Spleen (tissue), 11 donors: ENCODE measurements at regions not wholly inside any gene's neighbourhood (a gene's known extent, or its start where the extent isn't known, plus 50 kb on each side); places are given as distances from the start of the nearest gene placed in this dataset.

Experiments
- DNase-seq: peaks from one replicate; pipeline ENCODE4 v3.0.0-alpha.2; 2020
- H3K27ac ChIP-seq, 8 donors: fragments of 200-600 bp; sonication (generic) in 7 of 8; 1 replicate in 4 of 8; 2 replicates in 4 of 8; pipeline versions ENCODE4 v1.5.0 to v1.8.0; 2016 to 2021; ENCODE audit warnings: inconsistent platforms in 4 of 8, mild to moderate bottlenecking in 4 of 8, moderate library complexity in 1 of 8
- H3K27me3 ChIP-seq, 7 donors: fragments of 200-600 bp; sonication (generic) in 6 of 7; replicated peaks in 1 of 7; 1 replicate in 4 of 7; 2 replicates in 3 of 7; pipeline versions ENCODE4 v1.5.0 to v1.8.0; 2016 to 2021; ENCODE audit warnings: inconsistent platforms in 3 of 7, mild to moderate bottlenecking in 1 of 7
- H3K36me3 ChIP-seq, 6 donors: fragments of 200-600 bp; sonication (generic) in 5 of 6; 1 replicate in 4 of 6; 2 replicates in 2 of 6; pipeline versions ENCODE4 v1.5.0 to v1.8.0; 2016 to 2021; ENCODE audit warnings: inconsistent platforms in 2 of 6
- H3K4me1 ChIP-seq, 6 donors: fragments of 200-600 bp; sonication (generic) in 5 of 6; 1 replicate in 3 of 6; 2 replicates in 3 of 6; pipeline versions ENCODE4 v1.5.0 to v1.8.0; 2016 to 2021; ENCODE audit warnings: inconsistent platforms in 3 of 6
- H3K4me3 ChIP-seq, 8 donors: fragments of 200-600 bp; sonication (generic) in 7 of 8; 1 replicate in 4 of 8; 2 replicates in 4 of 8; pipeline versions ENCODE4 v1.5.0 to v1.8.0; 2016 to 2021; ENCODE audit warnings: inconsistent platforms in 4 of 8, mild to moderate bottlenecking in 4 of 8, moderate library complexity in 2 of 8
- H3K9me3 ChIP-seq, 8 donors: fragments of 200-600 bp; sonication (generic) in 7 of 8; 1 replicate in 4 of 8; 2 replicates in 4 of 8; pipeline versions ENCODE4 v1.5.0 to v1.8.0; 2016 to 2021; ENCODE audit warnings: inconsistent platforms in 4 of 8
- CTCF ChIP-seq, 11 experiments: fragments of 200-600 bp in 7 of 11; fragments of 450-650 bp in 4 of 11; sonication (generic) in 4 of 11; IDR thresholded peaks in 8 of 11; conservative IDR thresholded peaks in 3 of 11; 1 replicate in 7 of 11; 2 replicates in 4 of 11; pipeline versions ENCODE4 v1.4.0 to v1.8.0; 2016 to 2021; ENCODE audit warnings: antibody characterized with exemption in 11 of 11, inconsistent platforms in 4 of 11, mild to moderate bottlenecking in 1 of 11
- POLR2A ChIP-seq, 3 donors: fragments of 450-650 bp; IDR thresholded peaks; one replicate each; pipeline ENCODE4 v1.5.1; 2017; ENCODE audit warnings: antibody characterized with exemption in 3 of 3, mild to moderate bottlenecking in 1 of 3
- POLR2AphosphoS5 ChIP-seq, 3 donors: sonication (generic); formaldehyde crosslinking; IDR thresholded peaks; one replicate each; pipeline ENCODE4 v1.5.1; 2017; ENCODE audit warnings: antibody characterized with exemption in 3 of 3
- WGBS, 5 donors: extraction: QIAGEN DNeasy Blood & Tissue Kit in 3 of 5; methylation state at CpG; one replicate each; pipeline versions ENCODE4 v1.1.5 to v1.1.7; 2013 to 2018; 5-methylcytosine and 5-hydroxymethylcytosine counted together
- intact Hi-C: fragments of 100-400 bp; cut with DNase I; formaldehyde crosslinking; loops from one replicate; pipeline ENCODE4 v1.15.0; 2023; ENCODE audit warnings: low total_unique reads
- donor health status: healthy with polysubstance abuse.
- donor health status: DM: no; HTN: no; CAD: no; lungs with moderate emphysema.
- donor health status: DM: no; HTN: no; CAD: no.
- donor health status: Bipolar disorder and iron deficiency.
- donor health status: healthy.
- donor health status: DM: no; HTN: no; CAD: no.
- donor health status: DM: yes; HTN: yes; CAD: no.

- intact Hi-C loops = no loop called here
- WGBS, 5 donors = 74 to 89% (median 85%) methylated on average over 6 of the region's 6 CpGs
- no peak for TF ChIP-seq CTCF (IDR thresholded peaks at IDR 0.05 in 8 of 11, conservative IDR thresholded peaks at IDR 0.05 in 3 of 11)
- no peak for TF ChIP-seq POLR2A (IDR thresholded peaks at IDR 0.05)
- TF ChIP-seq POLR2AphosphoS5 (IDR thresholded peaks at IDR 0.05) = no peak
- Histone ChIP-seq H3K36me3 (no peaks in the 10 kb centered on the region), H3K4me1 (peaks cover 0 to 38% (median 13%) of the 10 kb centered on the region in 6 donors), H3K27ac (no peak overlapping the region), H3K27me3 (peaks cover 0 to 14% (median 0%) of the 10 kb centered on the region in 7 donors), H3K9me3 (no peaks in the 10 kb centered on the region), H3K4me3 (no peak overlapping the region)
- DNase-seq = no peak
Measured at GRCh38 chr16:79276501-79276900, 324.0 kb downstream of the MAF start.

GRCh38 chr16:79274264-79274663, 326.3 kb downstream of the MAF start:
- Histone ChIP-seq H3K27me3 (peaks cover 0 to 12% (median 0%) of the 10 kb centered on the region in 7 donors), H3K4me3 (no peak overlapping the region), H3K9me3 (no peaks in the 10 kb centered on the region), H3K36me3 (no peaks in the 10 kb centered on the region), H3K4me1 (peaks cover 0 to 44% (median 18%) of the 10 kb centered on the region in 6 donors), H3K27ac (no peak overlapping the region)
- intact Hi-C loops = no loop called here
- DNase-seq = no peak
- 79 to 92% (median 89%) methylated on average over 4 of the region's 4 CpGs for WGBS, 5 donors
- TF ChIP-seq POLR2AphosphoS5 (IDR thresholded peaks at IDR 0.05) (no peak), POLR2A (IDR thresholded peaks at IDR 0.05) (no peak)

- Histone ChIP-seq H3K4me3 (peak overlapping the region in 2 of 8 donors; percentile 10 to 50), H3K4me1 (peaks cover 0 to 47% (median 22%) of the 10 kb centered on the region in 6 donors), H3K27me3 (no peaks in the 10 kb centered on the region), H3K36me3 (no peaks in the 10 kb centered on the region), H3K27ac (peak overlapping the region in 5 of 8 donors; percentile 7 to 66 (median 41)), H3K9me3 (no peaks in the 10 kb centered on the region)
- TF ChIP-seq CTCF (IDR thresholded peaks at IDR 0.05 in 8 of 11, conservative IDR thresholded peaks at IDR 0.05 in 3 of 11) (peak in 2 of 11 experiments; percentile 3 to 5), POLR2AphosphoS5 (IDR thresholded peaks at IDR 0.05) (peak in 1 of 3 donors; percentile 13), POLR2A (IDR thresholded peaks at IDR 0.05) (no peak)
- intact Hi-C loops = no loop called here
- peak; percentile 81 for DNase-seq
- 63 to 83% (median 77%) methylated on average over 16 to 19 of the region's 19 CpGs for WGBS, 5 donors
Measured at GRCh38 chr16:79272141-79272577, 328.4 kb downstream of the MAF start.

GRCh38 chr16:79271583-79271982, 329.0 kb downstream of the MAF start:
- Histone ChIP-seq H3K27me3 (no peaks in the 10 kb centered on the region), H3K36me3 (no peaks in the 10 kb centered on the region), H3K4me3 (no peak overlapping the region), H3K4me1 (peaks cover 0 to 48% (median 22%) of the 10 kb centered on the region in 6 donors), H3K9me3 (no peaks in the 10 kb centered on the region), H3K27ac (peak overlapping the region in 5 of 8 donors; percentile 7 to 66 (median 41))
- DNase-seq = no peak
- intact Hi-C loops = no loop called here
- TF ChIP-seq POLR2A (IDR thresholded peaks at IDR 0.05) (no peak), POLR2AphosphoS5 (IDR thresholded peaks at IDR 0.05) (no peak), CTCF (IDR thresholded peaks at IDR 0.05 in 8 of 11, conservative IDR thresholded peaks at IDR 0.05 in 3 of 11) (no peak)
- WGBS, 5 donors = 0 to 2% (median 0%) methylated on average over 1 of the region's 1 CpG
